ENCODE measurements at regions not wholly inside any gene's neighbourhood (a gene's known extent, or its start where the extent isn't known, plus 50 kb on each side); places are given as distances from the start of the nearest gene placed in this dataset.

GRCh38 chr13:65609350-65609749 is 1620.8 kb downstream of the PCDH9 start:
- Histone ChIP-seq H3K36me3 (ENCODE audit: insufficient read depth, low read length) (no peaks in the 10 kb centered on the region), H3K4me3 (ENCODE audit: insufficient read depth, low read length) (no peak overlapping the region), H2AFZ (ENCODE audit: low read length) (no peak overlapping the region), H3K27ac (ENCODE audit: low read depth, low read length) (no peak overlapping the region), H4K20me1 (ENCODE audit: insufficient read depth, low read length) (no peaks in the 10 kb centered on the region), H3K4me1 (ENCODE audit: insufficient read depth, low read length) (no peaks in the 10 kb centered on the region), H3K79me2 (ENCODE audit: insufficient read depth, low read length) (no peaks in the 10 kb centered on the region), H3K4me2 (ENCODE audit: insufficient read depth, low read length) (no peak overlapping the region), H3K9me3 (ENCODE audit: low read depth, low read length) (no peaks in the 10 kb centered on the region), H3K27me3 (ENCODE audit: insufficient read depth, low read length) (no peaks in the 10 kb centered on the region)
- no peak for DNase-seq (ENCODE audit: insufficient read length, low spot score, missing footprints)
- TF ChIP-seq CTCF (IDR thresholded peaks at IDR 0.05; ENCODE audit: extremely low read depth, low read depth, low read length) = no peak

- no peak for TF ChIP-seq CTCF (IDR thresholded peaks at IDR 0.05; ENCODE audit: extremely low read depth, low read depth, low read length)
- no peak for DNase-seq (ENCODE audit: insufficient read length, low spot score, missing footprints)
- H3K4me1 ChIP-seq (ENCODE audit: insufficient read depth, low read length) = no peaks in the 10 kb centered on the region
- H3K9me3 ChIP-seq (ENCODE audit: low read depth, low read length) = no peaks in the 10 kb centered on the region
- H3K79me2 ChIP-seq (ENCODE audit: insufficient read depth, low read length) = no peaks in the 10 kb centered on the region
- no peaks in the 10 kb centered on the region for H3K27me3 ChIP-seq (ENCODE audit: insufficient read depth, low read length)
- H3K36me3 ChIP-seq (ENCODE audit: insufficient read depth, low read length) = no peaks in the 10 kb centered on the region
- H2AFZ ChIP-seq (ENCODE audit: low read length) = no peak overlapping the region
- H3K27ac ChIP-seq (ENCODE audit: low read depth, low read length) = no peak overlapping the region
- no peak overlapping the region for H3K4me2 ChIP-seq (ENCODE audit: insufficient read depth, low read length)
- no peak overlapping the region for H3K4me3 ChIP-seq (ENCODE audit: insufficient read depth, low read length)
- no peaks in the 10 kb centered on the region for H4K20me1 ChIP-seq (ENCODE audit: insufficient read depth, low read length)
Observed at GRCh38 chr13:65606622-65607021, 1623.5 kb downstream of the PCDH9 start.

- Histone ChIP-seq H3K27ac (ENCODE audit: low read depth, low read length) (no peak overlapping the region), H3K4me1 (ENCODE audit: insufficient read depth, low read length) (no peaks in the 10 kb centered on the region), H3K79me2 (ENCODE audit: insufficient read depth, low read length) (no peaks in the 10 kb centered on the region), H2AFZ (ENCODE audit: low read length) (peak overlapping the region; percentile 63), H3K4me3 (ENCODE audit: insufficient read depth, low read length) (peak overlapping the region; percentile 3), H3K9me3 (ENCODE audit: low read depth, low read length) (no peaks in the 10 kb centered on the region), H4K20me1 (ENCODE audit: insufficient read depth, low read length) (no peaks in the 10 kb centered on the region), H3K27me3 (ENCODE audit: insufficient read depth, low read length) (no peaks in the 10 kb centered on the region), H3K4me2 (ENCODE audit: insufficient read depth, low read length) (no peak overlapping the region), H3K36me3 (ENCODE audit: insufficient read depth, low read length) (no peaks in the 10 kb centered on the region)
- no peak for TF ChIP-seq CTCF (IDR thresholded peaks at IDR 0.05; ENCODE audit: extremely low read depth, low read depth, low read length)
- DNase-seq (ENCODE audit: insufficient read length, low spot score, missing footprints) = no peak
Observed at GRCh38 chr13:65605396-65605795, 1624.7 kb downstream of the PCDH9 start.

GRCh38 chr13:65603160-65603559 is 1627.0 kb downstream of the PCDH9 start:
- Histone ChIP-seq H3K4me2 (ENCODE audit: insufficient read depth, low read length) (no peak overlapping the region), H4K20me1 (ENCODE audit: insufficient read depth, low read length) (no peaks in the 10 kb centered on the region), H3K27ac (ENCODE audit: low read depth, low read length) (no peak overlapping the region), H3K9me3 (ENCODE audit: low read depth, low read length) (no peaks in the 10 kb centered on the region), H3K79me2 (ENCODE audit: insufficient read depth, low read length) (no peaks in the 10 kb centered on the region), H3K36me3 (ENCODE audit: insufficient read depth, low read length) (no peaks in the 10 kb centered on the region), H2AFZ (ENCODE audit: low read length) (no peak overlapping the region), H3K4me3 (ENCODE audit: insufficient read depth, low read length) (no peak overlapping the region), H3K4me1 (ENCODE audit: insufficient read depth, low read length) (peaks cover 4% of the 10 kb centered on the region), H3K27me3 (ENCODE audit: insufficient read depth, low read length) (no peaks in the 10 kb centered on the region)
- TF ChIP-seq CTCF (IDR thresholded peaks at IDR 0.05; ENCODE audit: extremely low read depth, low read depth, low read length) = no peak
- no peak for DNase-seq (ENCODE audit: insufficient read length, low spot score, missing footprints)

Data from osteoblast (primary cell).